ENCODE measurements at regions not wholly inside any gene's neighbourhood (a gene's known extent, or its start where the extent isn't known, plus 50 kb on each side); places are given as distances from the start of the nearest gene placed in this dataset.

- Mint-ChIP-seq H3K36me3 (ENCODE audit: low read depth, unreplicated experiment) (no peaks in the 10 kb centered on the region), H3K27me3 (ENCODE audit: unreplicated experiment) (no peaks in the 10 kb centered on the region), H3K4me3 (ENCODE audit: unreplicated experiment) (no peak overlapping the region)
Observed at GRCh38 chr4:148958317-148958716, 516.1 kb upstream of the NR3C2 start.

GRCh38 chr4:148955564-148956297 is 513.5 kb upstream of the NR3C2 start:
- Mint-ChIP-seq H3K9me3 (ENCODE audit: unreplicated experiment) (no peaks in the 10 kb centered on the region), H3K27me3 (ENCODE audit: unreplicated experiment) (no peaks in the 10 kb centered on the region), H3K4me1 (ENCODE audit: unreplicated experiment) (no peaks in the 10 kb centered on the region), H3K27ac (ENCODE audit: unreplicated experiment) (no peak overlapping the region), H3K36me3 (ENCODE audit: low read depth, unreplicated experiment) (no peaks in the 10 kb centered on the region), H3K4me3 (ENCODE audit: unreplicated experiment) (no peak overlapping the region)
- no peak for DNase-seq (ENCODE audit: low spot score)
- TF ChIP-seq, protein P1, sequence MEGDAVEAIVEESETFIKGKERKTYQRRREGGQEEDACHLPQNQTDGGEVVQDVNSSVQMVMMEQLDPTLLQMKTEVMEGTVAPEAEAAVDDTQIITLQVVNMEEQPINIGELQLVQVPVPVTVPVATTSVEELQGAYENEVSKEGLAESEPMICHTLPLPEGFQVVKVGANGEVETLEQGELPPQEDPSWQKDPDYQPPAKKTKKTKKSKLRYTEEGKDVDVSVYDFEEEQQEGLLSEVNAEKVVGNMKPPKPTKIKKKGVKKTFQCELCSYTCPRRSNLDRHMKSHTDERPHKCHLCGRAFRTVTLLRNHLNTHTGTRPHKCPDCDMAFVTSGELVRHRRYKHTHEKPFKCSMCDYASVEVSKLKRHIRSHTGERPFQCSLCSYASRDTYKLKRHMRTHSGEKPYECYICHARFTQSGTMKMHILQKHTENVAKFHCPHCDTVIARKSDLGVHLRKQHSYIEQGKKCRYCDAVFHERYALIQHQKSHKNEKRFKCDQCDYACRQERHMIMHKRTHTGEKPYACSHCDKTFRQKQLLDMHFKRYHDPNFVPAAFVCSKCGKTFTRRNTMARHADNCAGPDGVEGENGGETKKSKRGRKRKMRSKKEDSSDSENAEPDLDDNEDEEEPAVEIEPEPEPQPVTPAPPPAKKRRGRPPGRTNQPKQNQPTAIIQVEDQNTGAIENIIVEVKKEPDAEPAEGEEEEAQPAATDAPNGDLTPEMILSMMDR (IDR thresholded peaks at IDR 0.05; ENCODE audit: unreplicated experiment) = no peak

More at GRCh38 chr4:148958317-148958716, 516.1 kb upstream of the NR3C2 start:
- DNase-seq (ENCODE audit: low spot score) = no peak
- H3K9me3 Mint-ChIP-seq (ENCODE audit: unreplicated experiment) = no peaks in the 10 kb centered on the region
- no peak overlapping the region for H3K27ac Mint-ChIP-seq (ENCODE audit: unreplicated experiment)
- H3K4me1 Mint-ChIP-seq (ENCODE audit: unreplicated experiment) = no peaks in the 10 kb centered on the region
- TF ChIP-seq, protein P1 (IDR thresholded peaks at IDR 0.05; ENCODE audit: unreplicated experiment) = no peak

GRCh38 chr4:148954011-148954749 is 512.0 kb upstream of the NR3C2 start:
- Mint-ChIP-seq H3K27ac (ENCODE audit: unreplicated experiment) (no peak overlapping the region), H3K4me3 (ENCODE audit: unreplicated experiment) (no peak overlapping the region), H3K27me3 (ENCODE audit: unreplicated experiment) (no peaks in the 10 kb centered on the region), H3K9me3 (ENCODE audit: unreplicated experiment) (no peaks in the 10 kb centered on the region), H3K4me1 (ENCODE audit: unreplicated experiment) (no peaks in the 10 kb centered on the region), H3K36me3 (ENCODE audit: low read depth, unreplicated experiment) (no peaks in the 10 kb centered on the region)
- TF ChIP-seq, protein P1 (IDR thresholded peaks at IDR 0.05; ENCODE audit: unreplicated experiment) = no peak
- DNase-seq (ENCODE audit: low spot score) = no peak

DNA sequence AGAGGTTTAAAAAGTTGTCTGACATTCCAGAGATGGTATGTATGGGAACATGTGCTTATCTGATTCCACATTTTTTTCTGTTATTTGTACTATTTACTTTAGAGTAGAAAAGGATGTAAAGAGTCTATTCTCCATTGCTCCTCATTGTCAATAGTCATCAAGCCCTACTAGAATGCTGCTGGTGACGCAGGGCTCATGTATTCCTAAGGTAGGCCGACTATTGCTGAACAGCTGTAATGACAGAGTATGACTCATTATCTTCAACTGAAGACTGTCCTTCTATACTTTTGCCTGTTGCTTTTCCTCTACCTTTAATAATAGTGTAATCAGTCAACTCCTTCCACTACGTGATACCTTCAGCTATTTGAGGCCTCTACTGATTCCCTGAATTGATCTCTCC is 509.1 kb upstream of the NR3C2 start:
- TF ChIP-seq, protein P1 (IDR thresholded peaks at IDR 0.05; ENCODE audit: unreplicated experiment) = no peak
- DNase-seq (ENCODE audit: low spot score) = no peak
- Mint-ChIP-seq H3K36me3 (ENCODE audit: low read depth, unreplicated experiment) (no peaks in the 10 kb centered on the region), H3K4me1 (ENCODE audit: unreplicated experiment) (no peaks in the 10 kb centered on the region), H3K9me3 (ENCODE audit: unreplicated experiment) (no peaks in the 10 kb centered on the region), H3K4me3 (ENCODE audit: unreplicated experiment) (no peak overlapping the region), H3K27me3 (ENCODE audit: unreplicated experiment) (no peaks in the 10 kb centered on the region), H3K27ac (ENCODE audit: unreplicated experiment) (no peak overlapping the region)

- Mint-ChIP-seq H3K27ac (ENCODE audit: unreplicated experiment) (no peak overlapping the region), H3K4me1 (ENCODE audit: unreplicated experiment) (no peaks in the 10 kb centered on the region), H3K36me3 (ENCODE audit: low read depth, unreplicated experiment) (no peaks in the 10 kb centered on the region), H3K4me3 (ENCODE audit: unreplicated experiment) (no peak overlapping the region), H3K27me3 (ENCODE audit: unreplicated experiment) (peaks cover 2% of the 10 kb centered on the region), H3K9me3 (ENCODE audit: unreplicated experiment) (no peaks in the 10 kb centered on the region)
- TF ChIP-seq, protein P1 (IDR thresholded peaks at IDR 0.05; ENCODE audit: unreplicated experiment) = no peak
- DNase-seq (ENCODE audit: low spot score) = no peak
Observed at GRCh38 chr4:148946271-148946670, 504.1 kb upstream of the NR3C2 start.

Data from endothelial cell (in vitro differentiated cells).